NCI-H524 treated with DMSO at 0.1 percent for 48 hours (cell line): ENCODE measurements at regions not wholly inside any gene's neighbourhood (a gene's known extent, or its start where the extent isn't known, plus 50 kb on each side); places are given as distances from the start of the nearest gene placed in this dataset.
A peak's percentile ranks its signal among the peaks of the same experiment; 100 is the strongest.

Source experiments
- DNase-seq: peaks from one replicate; lab custom pipeline; 2025; lab: John Stamatoyannopoulos, UW

DNA sequence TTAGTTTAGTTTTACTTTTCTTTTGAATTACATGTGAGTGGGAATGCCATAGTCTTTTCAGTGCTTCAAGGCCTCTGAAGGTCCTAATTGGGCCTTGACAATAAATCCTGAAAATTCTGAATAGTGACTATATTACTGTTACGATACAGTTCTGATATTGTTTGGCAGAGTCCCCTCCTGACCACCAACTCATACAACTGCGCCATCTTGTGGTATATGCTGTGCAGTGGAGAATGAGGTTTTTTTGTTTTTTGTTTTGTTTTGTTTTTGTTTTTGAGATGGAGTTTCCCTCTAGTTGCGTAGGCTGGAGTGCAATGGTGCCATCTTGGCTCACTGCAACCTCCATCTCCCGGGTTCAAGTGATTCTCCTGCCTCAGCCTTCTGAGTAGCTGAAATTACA, 56.6 kb upstream of the CHRDL1 start:
- no peak for DNase-seq

DNA sequence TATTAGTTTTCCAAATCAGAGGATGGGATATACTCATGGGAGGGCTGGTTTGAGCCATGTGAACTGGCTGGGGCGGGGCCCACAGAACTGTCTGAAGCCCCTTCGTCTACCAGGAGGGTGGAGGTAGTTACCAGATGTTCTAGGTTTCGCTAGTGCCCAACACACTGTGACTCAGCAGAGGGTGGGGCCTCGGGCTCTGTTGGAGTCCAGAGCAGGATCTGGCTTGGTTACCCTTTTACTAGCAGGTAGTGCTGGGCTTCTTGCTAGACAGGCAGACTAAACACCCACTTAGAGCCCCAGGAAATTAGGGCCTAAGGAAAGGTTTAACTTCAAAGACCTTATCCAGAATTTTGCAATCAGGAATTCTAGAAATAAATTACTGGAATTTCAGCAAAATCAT, 56.2 kb upstream of the CHRDL1 start:
- no peak for DNase-seq

DNA sequence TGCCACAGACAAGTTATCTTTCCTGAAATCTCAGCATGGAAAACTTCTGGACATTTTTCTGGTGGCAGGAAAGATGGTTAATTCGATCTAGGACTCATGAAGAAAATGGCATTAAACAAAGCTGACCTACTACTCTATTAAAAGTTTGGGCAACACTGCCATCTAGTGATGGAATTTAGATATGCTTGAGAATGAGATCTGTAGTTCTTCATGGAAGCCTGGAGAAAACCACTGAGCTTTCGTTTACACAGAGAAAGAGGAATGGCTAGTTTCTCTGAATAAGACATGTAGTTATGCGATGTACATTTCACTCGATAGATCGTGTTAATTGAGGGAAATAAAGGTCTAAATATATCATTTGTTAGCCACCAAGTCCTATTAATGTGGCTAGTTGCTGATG, 51.7 kb upstream of the CHRDL1 start:
- DNase-seq, result peak; percentile 54

DNA sequence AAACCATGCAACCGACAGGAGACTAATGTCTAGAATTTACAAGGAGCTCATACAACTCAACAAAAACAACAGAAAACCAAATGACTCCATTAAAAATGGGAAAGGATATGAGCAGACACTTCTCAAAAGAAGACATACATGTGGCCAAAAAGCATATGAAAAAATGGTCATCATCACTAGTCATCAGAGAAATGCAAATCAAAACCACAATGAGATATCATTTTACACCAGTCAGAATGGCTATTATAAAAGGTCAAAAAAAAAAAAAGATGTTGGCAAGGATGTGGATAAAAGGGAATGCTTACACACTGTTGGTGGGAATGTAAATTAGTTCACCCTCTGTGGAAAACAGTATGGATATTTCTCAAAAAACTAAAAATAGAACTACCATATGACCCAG, 50.5 kb upstream of the CHRDL1 start:
- no peak for DNase-seq
